Liver (tissue), 3 donors: ENCODE measurements at regions not wholly inside any gene's neighbourhood (a gene's known extent, or its start where the extent isn't known, plus 50 kb on each side); places are given as distances from the start of the nearest gene placed in this dataset.

ENCODE experiments used
- EGR1 ChIP-seq, 2 donors: IDR thresholded peaks; 2 replicates each; pipeline ENCODE4 v1.6.1; 2016 to 2018; ENCODE audit warnings: antibody characterized with exemption in 2 of 2, low read depth in 2 of 2
- FOXA2 ChIP-seq: IDR thresholded peaks from 2 replicates; pipeline ENCODE4 v1.6.1; 2016; ENCODE audit warnings: antibody characterized with exemption
- GABPA ChIP-seq, 2 donors: IDR thresholded peaks in 1 of 2; conservative IDR thresholded peaks in 1 of 2; 2 replicates each; pipeline ENCODE4 v1.6.1; 2016; ENCODE audit warnings: antibody characterized with exemption in 2 of 2, mild to moderate bottlenecking in 1 of 2, moderate library complexity in 1 of 2
- HNF4A ChIP-seq, 2 donors: conservative IDR thresholded peaks; 2 replicates each; pipeline ENCODE4 v1.6.1; 2016; ENCODE audit warnings: antibody characterized with exemption in 2 of 2, mild to moderate bottlenecking in 2 of 2
- SP1 ChIP-seq: IDR thresholded peaks from 2 replicates; pipeline ENCODE4 v1.6.1; 2018; ENCODE audit warnings: antibody characterized with exemption, mild to moderate bottlenecking
- TAF1 ChIP-seq: conservative IDR thresholded peaks from 2 replicates; pipeline ENCODE4 v1.6.1; 2016; ENCODE audit warnings: antibody characterized with exemption, mild to moderate bottlenecking
- YY1 ChIP-seq: IDR thresholded peaks from 2 replicates; pipeline ENCODE4 v1.6.1; 2016; ENCODE audit warnings: antibody characterized with exemption, mild to moderate bottlenecking
- TF ChIP-seq, protein P1 (sequence below): fragments of 150-350 bp; IDR thresholded peaks from 2 replicates; pipeline ENCODE4 v1.5.1; 2017; ENCODE audit warnings: improper control_type of control experiment, low read depth, low read length; ENCODE audit not compliant: missing input control
- TF ChIP-seq, protein P2 (sequence below): IDR thresholded peaks from 2 replicates; pipeline ENCODE4 v1.6.1; 2016; ENCODE audit warnings: antibody characterized with exemption
- TF ChIP-seq, protein P3 (sequence below): IDR thresholded peaks from 2 replicates; pipeline ENCODE4 v1.6.1; 2016; ENCODE audit warnings: antibody characterized with exemption, mild to moderate bottlenecking
- TF ChIP-seq, protein P4 (sequence below): IDR thresholded peaks from 2 replicates; pipeline ENCODE4 v1.6.1; 2016; ENCODE audit warnings: antibody characterized with exemption
- donor health status: healthy.
- donor health status: healthy.

DNA sequence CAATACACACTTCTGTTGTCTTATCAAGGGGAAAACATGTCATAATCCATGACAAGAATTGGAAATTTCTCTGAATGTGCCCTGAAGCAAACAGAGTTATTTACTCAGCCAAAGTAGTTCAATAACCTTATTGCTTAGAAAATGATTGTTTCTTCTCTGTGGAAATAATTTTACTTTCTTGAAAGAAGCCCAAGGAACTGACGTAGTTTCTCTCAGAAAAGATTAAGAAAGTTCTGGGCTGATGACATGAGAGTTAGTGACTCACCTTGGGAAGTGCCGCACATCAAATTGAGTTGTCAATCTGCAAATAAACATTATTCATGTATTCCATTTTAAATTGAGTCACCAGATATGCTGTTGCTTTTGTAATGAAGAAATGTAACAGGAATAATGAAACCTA is 418.6 kb upstream of the LRRC4C start:
- TF ChIP-seq, protein P1, sequence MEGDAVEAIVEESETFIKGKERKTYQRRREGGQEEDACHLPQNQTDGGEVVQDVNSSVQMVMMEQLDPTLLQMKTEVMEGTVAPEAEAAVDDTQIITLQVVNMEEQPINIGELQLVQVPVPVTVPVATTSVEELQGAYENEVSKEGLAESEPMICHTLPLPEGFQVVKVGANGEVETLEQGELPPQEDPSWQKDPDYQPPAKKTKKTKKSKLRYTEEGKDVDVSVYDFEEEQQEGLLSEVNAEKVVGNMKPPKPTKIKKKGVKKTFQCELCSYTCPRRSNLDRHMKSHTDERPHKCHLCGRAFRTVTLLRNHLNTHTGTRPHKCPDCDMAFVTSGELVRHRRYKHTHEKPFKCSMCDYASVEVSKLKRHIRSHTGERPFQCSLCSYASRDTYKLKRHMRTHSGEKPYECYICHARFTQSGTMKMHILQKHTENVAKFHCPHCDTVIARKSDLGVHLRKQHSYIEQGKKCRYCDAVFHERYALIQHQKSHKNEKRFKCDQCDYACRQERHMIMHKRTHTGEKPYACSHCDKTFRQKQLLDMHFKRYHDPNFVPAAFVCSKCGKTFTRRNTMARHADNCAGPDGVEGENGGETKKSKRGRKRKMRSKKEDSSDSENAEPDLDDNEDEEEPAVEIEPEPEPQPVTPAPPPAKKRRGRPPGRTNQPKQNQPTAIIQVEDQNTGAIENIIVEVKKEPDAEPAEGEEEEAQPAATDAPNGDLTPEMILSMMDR: no peak
- TF ChIP-seq GABPA (IDR thresholded peaks at IDR 0.05 in 1 of 2, conservative IDR thresholded peaks at IDR 0.05 in 1 of 2): no peak
- TF ChIP-seq, protein P2, sequence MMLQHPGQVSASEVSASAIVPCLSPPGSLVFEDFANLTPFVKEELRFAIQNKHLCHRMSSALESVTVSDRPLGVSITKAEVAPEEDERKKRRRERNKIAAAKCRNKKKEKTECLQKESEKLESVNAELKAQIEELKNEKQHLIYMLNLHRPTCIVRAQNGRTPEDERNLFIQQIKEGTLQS: no peak
- TF ChIP-seq, protein P3, sequence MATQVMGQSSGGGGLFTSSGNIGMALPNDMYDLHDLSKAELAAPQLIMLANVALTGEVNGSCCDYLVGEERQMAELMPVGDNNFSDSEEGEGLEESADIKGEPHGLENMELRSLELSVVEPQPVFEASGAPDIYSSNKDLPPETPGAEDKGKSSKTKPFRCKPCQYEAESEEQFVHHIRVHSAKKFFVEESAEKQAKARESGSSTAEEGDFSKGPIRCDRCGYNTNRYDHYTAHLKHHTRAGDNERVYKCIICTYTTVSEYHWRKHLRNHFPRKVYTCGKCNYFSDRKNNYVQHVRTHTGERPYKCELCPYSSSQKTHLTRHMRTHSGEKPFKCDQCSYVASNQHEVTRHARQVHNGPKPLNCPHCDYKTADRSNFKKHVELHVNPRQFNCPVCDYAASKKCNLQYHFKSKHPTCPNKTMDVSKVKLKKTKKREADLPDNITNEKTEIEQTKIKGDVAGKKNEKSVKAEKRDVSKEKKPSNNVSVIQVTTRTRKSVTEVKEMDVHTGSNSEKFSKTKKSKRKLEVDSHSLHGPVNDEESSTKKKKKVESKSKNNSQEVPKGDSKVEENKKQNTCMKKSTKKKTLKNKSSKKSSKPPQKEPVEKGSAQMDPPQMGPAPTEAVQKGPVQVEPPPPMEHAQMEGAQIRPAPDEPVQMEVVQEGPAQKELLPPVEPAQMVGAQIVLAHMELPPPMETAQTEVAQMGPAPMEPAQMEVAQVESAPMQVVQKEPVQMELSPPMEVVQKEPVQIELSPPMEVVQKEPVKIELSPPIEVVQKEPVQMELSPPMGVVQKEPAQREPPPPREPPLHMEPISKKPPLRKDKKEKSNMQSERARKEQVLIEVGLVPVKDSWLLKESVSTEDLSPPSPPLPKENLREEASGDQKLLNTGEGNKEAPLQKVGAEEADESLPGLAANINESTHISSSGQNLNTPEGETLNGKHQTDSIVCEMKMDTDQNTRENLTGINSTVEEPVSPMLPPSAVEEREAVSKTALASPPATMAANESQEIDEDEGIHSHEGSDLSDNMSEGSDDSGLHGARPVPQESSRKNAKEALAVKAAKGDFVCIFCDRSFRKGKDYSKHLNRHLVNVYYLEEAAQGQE: no peak
- TF ChIP-seq HNF4A (conservative IDR thresholded peaks at IDR 0.05): no peak
- TF ChIP-seq, protein P4, sequence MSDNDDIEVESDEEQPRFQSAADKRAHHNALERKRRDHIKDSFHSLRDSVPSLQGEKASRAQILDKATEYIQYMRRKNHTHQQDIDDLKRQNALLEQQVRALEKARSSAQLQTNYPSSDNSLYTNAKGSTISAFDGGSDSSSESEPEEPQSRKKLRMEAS: no peak
- TF ChIP-seq EGR1 (IDR thresholded peaks at IDR 0.05; ENCODE audit: low read depth in 2 of 2): no peak
- TF ChIP-seq SP1: no peak
- TF ChIP-seq YY1: no peak
- TF ChIP-seq TAF1: no peak
- TF ChIP-seq FOXA2: no peak
